Endothelial cell of umbilical vein (primary cell): ENCODE measurements at regions not wholly inside any gene's neighbourhood (a gene's known extent, or its start where the extent isn't known, plus 50 kb on each side); places are given as distances from the start of the nearest gene placed in this dataset.

Experiments
- BruUV-seq: library from RNA; stranded (reverse); fragments of 400-500 nt; replicated peaks from 2 replicates; lab custom pipeline; 2021; lab: Mats Ljungman, UMichigan
- CTCF ChIA-PET: fragments of 300-600, 350-600 bp; sonication (Branson Sonifier 250); formaldehyde crosslinking; loops from one replicate; lab custom pipeline; 2021; ENCODE audit warnings: antibody characterized with exemption, inconsistent platforms; lab: Charles Lee
- POLR2A ChIA-PET: fragments of 300-600, 350-600 bp; sonication (Branson Sonifier 250); formaldehyde crosslinking; loops from one replicate; lab custom pipeline; 2021; ENCODE audit warnings: antibody characterized with exemption, inconsistent platforms; lab: Charles Lee
- DNase-seq: peaks from one replicate; pipeline ENCODE4 v3.0.0-alpha.2; 2011; ENCODE audit warnings: low read depth, low spot score
- FAIRE-seq: peaks from 2 replicates; lab custom pipeline; 2011; peaks lifted over from hg19 to GRCh38; lab: Jason Lieb, UNC
- H2AFZ ChIP-seq: 2 replicates; pipeline ENCODE4 v1.6.0; 2012; ENCODE audit warnings: low read depth, low read length, control low read depth, inconsistent platforms
- H3K27ac ChIP-seq: 2 replicates; pipeline ENCODE4 v1.5.1; 2011; ENCODE audit warnings: low read depth, mild to moderate bottlenecking, control low read depth, low read length, moderate library complexity; ENCODE audit not compliant: insufficient read depth
- H3K27me3 ChIP-seq, 2 experiments: 2 replicates each; pipeline versions ENCODE4 v1.6.0 to v1.6.1; 2011; ENCODE audit warnings: low read length in 2 of 2, mixed read lengths in 1 of 2; ENCODE audit not compliant: control insufficient read depth in 2 of 2, insufficient read depth in 2 of 2
- H3K36me3 ChIP-seq, 2 experiments: 2 replicates in 1 of 2; 3 replicates in 1 of 2; pipeline ENCODE4 v1.5.1; 2011; ENCODE audit warnings: low read length in 2 of 2, mild to moderate bottlenecking in 1 of 2, moderate library complexity in 1 of 2; ENCODE audit not compliant: control insufficient read depth in 2 of 2, insufficient read depth in 2 of 2; ENCODE audit errors: extremely low read depth in 1 of 2
- H3K4me1 ChIP-seq: 3 replicates; pipeline ENCODE4 v1.5.1; 2011; ENCODE audit warnings: mild to moderate bottlenecking, low read length; ENCODE audit not compliant: control insufficient read depth, insufficient read depth; ENCODE audit errors: extremely low read depth
- H3K4me2 ChIP-seq: 2 replicates; pipeline ENCODE4 v1.6.1; 2011; ENCODE audit warnings: low read length, control low read depth, mixed read lengths; ENCODE audit not compliant: insufficient read depth
- H3K4me3 ChIP-seq, 3 experiments: fragments of 200-600 bp in 1 of 3; sonication (generic), shearing (Covaris generic) in 1 of 3; replicated peaks in 1 of 3; 2 replicates each; pipeline ENCODE4 v1.5.1; 2011 to 2016; ENCODE audit warnings: control low read depth in 3 of 3, low read length in 3 of 3, mild to moderate bottlenecking in 2 of 3, inconsistent platforms in 1 of 3, low read depth in 1 of 3, moderate library complexity in 1 of 3; ENCODE audit not compliant: insufficient read depth in 1 of 3
- H3K79me2 ChIP-seq: 2 replicates; pipeline ENCODE4 v1.6.0; 2012; ENCODE audit warnings: low read length, inconsistent platforms; ENCODE audit not compliant: control insufficient read depth, insufficient read depth
- H3K9ac ChIP-seq: replicated peaks from 2 replicates; pipeline ENCODE3; 2011; ENCODE audit warnings: low read length, control low read depth; ENCODE audit not compliant: insufficient read depth; ENCODE audit errors: extremely low read depth
- H3K9me1 ChIP-seq: replicated peaks from 3 replicates; pipeline ENCODE4 v1.6.0; 2011; ENCODE audit warnings: mild to moderate bottlenecking, low read length; ENCODE audit not compliant: control insufficient read depth, insufficient read depth; ENCODE audit errors: extremely low read depth
- H3K9me3 ChIP-seq: replicated peaks from 2 replicates; pipeline ENCODE4 v1.5.1; 2012; ENCODE audit warnings: low read length, inconsistent platforms; ENCODE audit not compliant: control insufficient read depth, insufficient read depth
- H4K20me1 ChIP-seq: replicated peaks from 2 replicates; pipeline ENCODE3; 2011; ENCODE audit warnings: mild to moderate bottlenecking, low read length; ENCODE audit not compliant: control insufficient read depth, insufficient read depth; ENCODE audit errors: extremely low read depth
- CTCF ChIP-seq, 2 donors: IDR thresholded peaks; 1 replicate in 1 of 2; 2 replicates in 1 of 2; pipeline ENCODE4 v1.5.1; 2011; ENCODE audit warnings: low read length in 2 of 2, mild to moderate bottlenecking in 2 of 2, moderate library complexity in 2 of 2, control low read depth in 1 of 2, inconsistent platforms in 1 of 2, low read depth in 1 of 2; ENCODE audit not compliant: insufficient read depth in 1 of 2; ENCODE audit errors: extremely low read depth in 1 of 2
- EZH2 ChIP-seq: IDR thresholded peaks from 2 replicates; pipeline ENCODE4 v1.6.1; 2012; ENCODE audit warnings: borderline replicate concordance, low read depth, mild to moderate bottlenecking, moderate library complexity, low read length, inconsistent platforms; ENCODE audit not compliant: severe bottlenecking
- FOS ChIP-seq: IDR thresholded peaks from 2 replicates; pipeline ENCODE4 v1.6.1; 2011; ENCODE audit warnings: mild to moderate bottlenecking, low read length, moderate library complexity, borderline replicate concordance; ENCODE audit not compliant: insufficient read depth
- GATA2 ChIP-seq: IDR thresholded peaks from 2 replicates; pipeline ENCODE4 v1.7.0; 2011; ENCODE audit warnings: low read depth, mild to moderate bottlenecking, moderate library complexity, mixed read lengths, low read length; ENCODE audit not compliant: insufficient read length, insufficient read depth
- JUN ChIP-seq: IDR thresholded peaks from 2 replicates; pipeline ENCODE4 v1.6.1; 2011; ENCODE audit warnings: borderline replicate concordance, low read depth; ENCODE audit not compliant: insufficient read length, insufficient read depth
- MAX ChIP-seq: IDR thresholded peaks from 2 replicates; pipeline ENCODE4 v1.6.1; 2011; ENCODE audit not compliant: insufficient read depth, insufficient read length
- MYC ChIP-seq: IDR thresholded peaks from one replicate; pipeline ENCODE4 v1.6.1; 2011; ENCODE audit warnings: mild to moderate bottlenecking, low read depth, low read length
- POLR2A ChIP-seq: IDR thresholded peaks from 2 replicates; pipeline ENCODE4 v1.6.1; 2012; ENCODE audit warnings: low read depth, mild to moderate bottlenecking, control low read depth, low read length
- POLR2AphosphoS5 ChIP-seq: IDR thresholded peaks from 2 replicates; pipeline ENCODE4 v1.6.1; 2012; ENCODE audit warnings: low read depth, mild to moderate bottlenecking, control low read depth, low read length, moderate library complexity; ENCODE audit not compliant: insufficient read depth
- dilution Hi-C: fragments of 300-500 bp; cut with MboI; formaldehyde crosslinking; loops from one replicate; pipeline ENCODE4 v1.15.0; 2019; ENCODE audit warnings: low sequenced_read_pairs; ENCODE audit not compliant: extremely low pct_ligation_motif_present
- intact Hi-C: fragments of 100-400 bp; cut with micrococcal nuclease; formaldehyde crosslinking; loops from one replicate; pipeline ENCODE4 v1.10.0; 2022

GRCh38 chrX:99033226-99033901, 1376.7 kb downstream of the PCDH19 start:
- Histone ChIP-seq H2AFZ (no peak overlapping the region), H3K4me3 (no peak overlapping the region), H3K4me1 (no peaks in the 10 kb centered on the region), H3K9me3 (no peaks in the 10 kb centered on the region), H3K79me2 (no peaks in the 10 kb centered on the region), H3K9me1 (no peaks in the 10 kb centered on the region), H3K27me3 (no peaks in the 10 kb centered on the region), H3K36me3 (no peaks in the 10 kb centered on the region), H4K20me1 (no peaks in the 10 kb centered on the region), H3K9ac (no peak overlapping the region), H3K4me2 (no peak overlapping the region), H3K27ac (no peak overlapping the region)
- DNase-seq (no peak), FAIRE-seq (no peak)
- ChIA-PET CTCF (no interaction called here), POLR2A (no interaction called here)
- intact Hi-C loops = no loop called here
- dilution Hi-C loops = no loop called here
- no TSS peak for BruUV-seq
- TF ChIP-seq POLR2A (no peak), JUN (no peak), MAX (no peak), GATA2 (no peak), MYC (no peak), POLR2AphosphoS5 (no peak), EZH2 (no peak), FOS (no peak), CTCF (IDR thresholded peaks at IDR 0.05; ENCODE audit: extremely low read depth in 1 of 2, insufficient read depth in 1 of 2, low read depth in 1 of 2, low read length in 2 of 2) (no peak)
